ENCODE measurements at regions not wholly inside any gene's neighbourhood (a gene's known extent, or its start where the extent isn't known, plus 50 kb on each side); places are given as distances from the start of the nearest gene placed in this dataset.

DNA sequence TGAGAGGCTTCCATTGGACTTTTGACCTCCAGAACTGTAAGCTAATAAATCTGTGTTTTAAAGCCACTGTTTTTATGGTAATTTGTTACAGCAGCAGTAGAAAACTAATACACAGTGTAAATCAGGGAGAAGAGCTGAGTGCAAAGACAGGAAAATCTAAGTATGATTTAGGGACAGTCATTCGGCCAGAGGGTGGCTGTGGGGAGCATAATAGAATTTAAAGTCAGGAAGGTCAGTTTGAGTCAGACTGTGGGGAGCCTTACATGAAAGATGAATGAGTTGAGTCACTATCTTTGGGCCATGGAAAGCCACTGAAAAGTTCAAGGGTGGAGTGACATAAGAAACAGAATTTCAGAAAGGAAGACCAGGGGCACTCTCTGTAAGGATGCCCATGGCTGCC is 52.4 kb upstream of the SSX2IP start:
- no peak overlapping the region for H3K4me3 ChIP-seq
- no peak overlapping the region for H3K27ac ChIP-seq
- no peaks in the 10 kb centered on the region for H3K9me3 ChIP-seq
- H3K4me1 ChIP-seq: no peaks in the 10 kb centered on the region
- H3K27me3 ChIP-seq: no peaks in the 10 kb centered on the region
- intact Hi-C loops (cut with DNase I): no loop called here
- H3K36me3 ChIP-seq: no peaks in the 10 kb centered on the region
- TF ChIP-seq POLR2AphosphoS5 (IDR thresholded peaks at IDR 0.05; ENCODE audit: insufficient read depth in 1 of 2, low read depth in 1 of 2) (no peak), POLR2A (IDR thresholded peaks at IDR 0.05) (no peak)
- TF ChIP-seq, protein P1, sequence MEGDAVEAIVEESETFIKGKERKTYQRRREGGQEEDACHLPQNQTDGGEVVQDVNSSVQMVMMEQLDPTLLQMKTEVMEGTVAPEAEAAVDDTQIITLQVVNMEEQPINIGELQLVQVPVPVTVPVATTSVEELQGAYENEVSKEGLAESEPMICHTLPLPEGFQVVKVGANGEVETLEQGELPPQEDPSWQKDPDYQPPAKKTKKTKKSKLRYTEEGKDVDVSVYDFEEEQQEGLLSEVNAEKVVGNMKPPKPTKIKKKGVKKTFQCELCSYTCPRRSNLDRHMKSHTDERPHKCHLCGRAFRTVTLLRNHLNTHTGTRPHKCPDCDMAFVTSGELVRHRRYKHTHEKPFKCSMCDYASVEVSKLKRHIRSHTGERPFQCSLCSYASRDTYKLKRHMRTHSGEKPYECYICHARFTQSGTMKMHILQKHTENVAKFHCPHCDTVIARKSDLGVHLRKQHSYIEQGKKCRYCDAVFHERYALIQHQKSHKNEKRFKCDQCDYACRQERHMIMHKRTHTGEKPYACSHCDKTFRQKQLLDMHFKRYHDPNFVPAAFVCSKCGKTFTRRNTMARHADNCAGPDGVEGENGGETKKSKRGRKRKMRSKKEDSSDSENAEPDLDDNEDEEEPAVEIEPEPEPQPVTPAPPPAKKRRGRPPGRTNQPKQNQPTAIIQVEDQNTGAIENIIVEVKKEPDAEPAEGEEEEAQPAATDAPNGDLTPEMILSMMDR (IDR thresholded peaks at IDR 0.05): no peak
- no peak for DNase-seq (ENCODE audit: extremely low spot score in 2 of 2)

DNA sequence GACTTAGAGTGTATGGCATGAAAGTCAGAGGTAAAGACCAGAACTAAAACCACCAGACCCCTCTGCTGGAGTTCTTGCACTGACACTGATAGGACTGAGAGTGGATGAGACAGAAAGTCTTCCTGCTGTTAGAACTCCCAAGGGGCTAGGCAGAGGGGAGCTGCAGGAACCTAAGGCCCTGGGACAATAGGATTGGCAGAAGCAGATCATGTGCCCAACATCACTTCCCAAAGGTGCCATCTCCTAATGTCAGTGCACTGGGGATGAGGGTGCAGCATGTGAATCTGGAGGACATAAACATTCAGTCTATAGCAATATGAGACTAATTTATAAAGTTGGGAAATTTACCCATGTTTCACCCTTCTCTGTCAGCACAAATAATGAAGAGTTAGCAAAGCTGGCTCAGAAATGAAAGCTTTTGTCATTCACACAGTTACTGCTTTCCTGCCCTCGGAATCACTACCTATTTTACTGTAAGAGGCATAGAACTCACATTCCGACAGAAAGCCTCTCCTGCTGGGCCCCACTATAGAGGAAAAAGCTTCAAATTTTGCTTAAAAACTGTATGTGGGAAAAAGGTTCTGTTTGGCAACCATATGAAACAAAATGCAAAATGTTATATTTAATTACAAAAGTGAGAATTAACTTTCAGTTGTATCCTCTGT is 49.9 kb upstream of the SSX2IP start:
- Histone ChIP-seq H3K27me3 (no peaks in the 10 kb centered on the region), H3K27ac (no peak overlapping the region), H3K9me3 (no peaks in the 10 kb centered on the region), H3K4me1 (no peaks in the 10 kb centered on the region), H3K36me3 (no peaks in the 10 kb centered on the region), H3K4me3 (no peak overlapping the region)
- intact Hi-C loops (cut with DNase I): no loop called here
- TF ChIP-seq POLR2AphosphoS5 (IDR thresholded peaks at IDR 0.05; ENCODE audit: insufficient read depth in 1 of 2, low read depth in 1 of 2) (no peak), POLR2A (IDR thresholded peaks at IDR 0.05) (no peak)
- TF ChIP-seq, protein P1 (IDR thresholded peaks at IDR 0.05): no peak
- no peak for DNase-seq (ENCODE audit: extremely low spot score in 2 of 2)

Data from vagina (tissue), 2 donors.